Activated B cell treated with CpG ODN at 0.5 μM for 24 hours (primary cell): ENCODE measurements at regions not wholly inside any gene's neighbourhood (a gene's known extent, or its start where the extent isn't known, plus 50 kb on each side); places are given as distances from the start of the nearest gene placed in this dataset.

Experiments
- ATAC-seq: fragments of 200-7000 bp; cut with Tn5 transposase; one replicate; pipeline ENCODE4 v1.10.0; 2021; ENCODE audit warnings: low read depth, mild to moderate bottlenecking, moderate library complexity
- CTCF ChIA-PET: fragments of 350-600 bp; sonication (Branson Sonifier 250); formaldehyde crosslinking; loops from one replicate; lab custom pipeline; 2021; ENCODE audit warnings: antibody characterized with exemption; lab: Charles Lee
- POLR2A ChIA-PET: fragments of 350-600 bp; sonication (Branson Sonifier 250); formaldehyde crosslinking; loops from one replicate; lab custom pipeline; 2021; ENCODE audit warnings: antibody characterized with exemption; lab: Charles Lee
- DNase-seq: peaks from one replicate; pipeline ENCODE4 v3.0.0; 2022
- H3K27ac Mint-ChIP-seq: one replicate; pipeline ENCODE4 v1.8.0; 2020; ENCODE audit warnings: mixed read lengths
- H3K27me3 Mint-ChIP-seq: one replicate; pipeline ENCODE4 v1.8.0; 2021; ENCODE audit warnings: mixed read lengths
- H3K36me3 Mint-ChIP-seq: one replicate; pipeline ENCODE4 v1.8.0; 2021; ENCODE audit warnings: low read depth, mixed read lengths
- H3K4me1 Mint-ChIP-seq: one replicate; pipeline ENCODE4 v1.8.0; 2021; ENCODE audit warnings: mixed read lengths
- H3K4me3 Mint-ChIP-seq: one replicate; pipeline ENCODE4 v1.8.0; 2020; ENCODE audit warnings: mild to moderate bottlenecking, mixed read lengths
- H3K9me3 Mint-ChIP-seq: one replicate; pipeline ENCODE4 v1.8.0; 2020; ENCODE audit warnings: mixed read lengths
- intact Hi-C: fragments of 100-400 bp; cut with micrococcal nuclease; formaldehyde crosslinking; loops from one replicate; pipeline ENCODE4 v1.15.1; 2024
- TF ChIP-seq, protein P1 (sequence below): fragments of 200-600 bp; IDR thresholded peaks from one replicate; pipeline ENCODE4 v1.8.0; 2022; ENCODE audit warnings: antibody characterized with exemption, mild to moderate bottlenecking

DNA sequence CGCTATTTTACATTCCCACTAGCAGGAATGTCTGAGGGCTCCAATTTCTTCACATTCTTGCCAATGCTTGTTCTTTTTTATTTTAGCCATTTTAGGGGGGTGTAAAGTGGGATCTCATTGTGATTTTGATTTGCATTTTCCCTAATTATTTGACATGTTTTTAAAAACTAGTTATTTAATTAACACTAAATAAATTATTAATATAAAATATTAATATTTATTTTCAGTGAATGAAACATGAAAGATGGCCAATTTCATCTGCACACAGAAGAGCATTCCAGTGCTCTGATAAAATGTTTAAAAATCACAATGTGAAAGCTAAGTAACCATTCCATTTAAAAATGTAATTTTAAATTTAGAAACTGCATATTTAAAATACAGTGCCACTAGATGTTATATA is 322.2 kb upstream of the ZNF521 start:
- H3K27me3 Mint-ChIP-seq: no peaks in the 10 kb centered on the region
- H3K4me3 Mint-ChIP-seq: no peak overlapping the region
- intact Hi-C loops: no loop called here
- H3K9me3 Mint-ChIP-seq: no peaks in the 10 kb centered on the region
- H3K27ac Mint-ChIP-seq: no peak overlapping the region
- ChIA-PET POLR2A (no interaction called here), CTCF (no interaction called here)
- no peaks in the 10 kb centered on the region for H3K36me3 Mint-ChIP-seq
- DNase-seq (no peak), ATAC-seq (no peak)
- H3K4me1 Mint-ChIP-seq: no peaks in the 10 kb centered on the region
- TF ChIP-seq, protein P1, sequence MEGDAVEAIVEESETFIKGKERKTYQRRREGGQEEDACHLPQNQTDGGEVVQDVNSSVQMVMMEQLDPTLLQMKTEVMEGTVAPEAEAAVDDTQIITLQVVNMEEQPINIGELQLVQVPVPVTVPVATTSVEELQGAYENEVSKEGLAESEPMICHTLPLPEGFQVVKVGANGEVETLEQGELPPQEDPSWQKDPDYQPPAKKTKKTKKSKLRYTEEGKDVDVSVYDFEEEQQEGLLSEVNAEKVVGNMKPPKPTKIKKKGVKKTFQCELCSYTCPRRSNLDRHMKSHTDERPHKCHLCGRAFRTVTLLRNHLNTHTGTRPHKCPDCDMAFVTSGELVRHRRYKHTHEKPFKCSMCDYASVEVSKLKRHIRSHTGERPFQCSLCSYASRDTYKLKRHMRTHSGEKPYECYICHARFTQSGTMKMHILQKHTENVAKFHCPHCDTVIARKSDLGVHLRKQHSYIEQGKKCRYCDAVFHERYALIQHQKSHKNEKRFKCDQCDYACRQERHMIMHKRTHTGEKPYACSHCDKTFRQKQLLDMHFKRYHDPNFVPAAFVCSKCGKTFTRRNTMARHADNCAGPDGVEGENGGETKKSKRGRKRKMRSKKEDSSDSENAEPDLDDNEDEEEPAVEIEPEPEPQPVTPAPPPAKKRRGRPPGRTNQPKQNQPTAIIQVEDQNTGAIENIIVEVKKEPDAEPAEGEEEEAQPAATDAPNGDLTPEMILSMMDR: no peak

DNA sequence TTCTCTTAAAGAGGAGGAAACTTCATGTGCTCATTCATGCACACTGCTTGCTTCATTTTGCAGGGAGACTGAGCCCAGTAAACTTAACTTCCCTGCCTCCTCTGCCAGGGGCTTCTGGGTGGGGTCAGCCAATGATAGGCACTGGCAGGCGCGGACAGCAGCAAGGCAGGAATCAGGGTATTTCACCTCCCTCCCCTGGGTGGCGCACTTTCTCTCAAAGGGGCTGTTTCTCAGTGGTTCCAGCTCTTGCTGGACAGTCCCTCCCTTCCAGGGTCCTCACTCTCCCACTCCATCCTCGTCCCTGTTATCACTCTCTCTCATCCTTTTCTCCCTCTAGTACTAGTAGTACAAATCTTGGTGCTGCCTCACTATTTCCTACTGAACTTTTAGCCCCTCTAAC is 320.5 kb upstream of the ZNF521 start:
- POLR2A ChIA-PET: no interaction called here
- Mint-ChIP-seq H3K36me3 (no peaks in the 10 kb centered on the region), H3K4me1 (no peaks in the 10 kb centered on the region), H3K27me3 (no peaks in the 10 kb centered on the region), H3K9me3 (no peaks in the 10 kb centered on the region), H3K27ac (no peak overlapping the region), H3K4me3 (no peak overlapping the region)
- intact Hi-C loops: no loop called here
- CTCF ChIA-PET: no interaction called here
- TF ChIP-seq, protein P1: no peak
- DNase-seq (no peak), ATAC-seq (no peak)

DNA sequence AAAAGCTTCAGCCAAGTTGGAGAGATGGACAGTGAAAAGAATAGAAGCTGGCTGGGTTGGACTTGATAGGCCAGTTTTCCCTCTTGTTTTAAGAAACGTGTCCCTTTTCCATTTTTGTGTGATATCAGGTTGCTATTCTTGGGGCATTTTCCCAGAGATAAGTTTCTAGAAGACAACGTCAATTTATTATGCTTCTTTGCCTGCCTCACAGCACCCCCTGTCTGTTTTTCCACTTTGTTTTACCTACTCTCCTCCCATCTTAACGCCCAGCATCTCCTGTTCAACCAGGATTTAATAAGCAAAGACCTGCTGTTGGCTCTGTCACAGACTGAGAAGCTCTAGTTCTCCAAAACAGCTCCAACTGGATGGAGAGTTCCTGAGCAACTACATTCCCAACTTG is 317.8 kb upstream of the ZNF521 start:
- Mint-ChIP-seq H3K36me3 (no peaks in the 10 kb centered on the region), H3K4me3 (no peak overlapping the region), H3K27ac (no peak overlapping the region), H3K27me3 (no peaks in the 10 kb centered on the region), H3K4me1 (no peaks in the 10 kb centered on the region), H3K9me3 (no peaks in the 10 kb centered on the region)
- TF ChIP-seq, protein P1: no peak
- ATAC-seq (no peak), DNase-seq (no peak)
- POLR2A ChIA-PET: no interaction called here
- CTCF ChIA-PET: no interaction called here
- intact Hi-C loops: loop anchor here (2.0 kb wide), 1 partner anchor 791 kb away; no protein-coding TSS in a partner anchor

DNA sequence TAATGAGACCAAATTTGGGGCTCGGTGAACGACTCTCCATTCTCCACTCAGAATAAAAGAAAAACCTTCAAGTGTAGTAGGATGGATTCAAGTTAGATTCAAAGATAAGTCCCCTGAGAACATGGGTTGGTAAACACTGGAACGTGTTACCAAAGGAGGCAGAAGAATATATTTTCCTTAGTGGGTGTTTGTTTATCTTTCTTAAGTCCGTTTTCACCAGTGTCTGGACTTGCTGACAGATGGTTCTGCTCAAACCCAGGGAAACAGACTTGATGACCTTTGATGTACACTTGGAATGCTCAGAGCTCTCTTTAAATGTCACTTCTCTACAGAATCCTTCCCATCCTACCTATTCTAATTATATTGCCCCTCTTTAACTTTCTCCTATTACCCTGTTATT is 310.3 kb upstream of the ZNF521 start:
- H3K4me1 Mint-ChIP-seq: no peaks in the 10 kb centered on the region
- no peak for ATAC-seq
- H3K27me3 Mint-ChIP-seq: peaks cover 2% of the 10 kb centered on the region
- POLR2A ChIA-PET: no interaction called here
- no peak overlapping the region for H3K27ac Mint-ChIP-seq
- no peaks in the 10 kb centered on the region for H3K9me3 Mint-ChIP-seq
- intact Hi-C loops: no loop called here
- CTCF ChIA-PET: no interaction called here
- no peaks in the 10 kb centered on the region for H3K36me3 Mint-ChIP-seq
- no peak for DNase-seq
- H3K4me3 Mint-ChIP-seq: no peak overlapping the region
- TF ChIP-seq, protein P1: no peak

DNA sequence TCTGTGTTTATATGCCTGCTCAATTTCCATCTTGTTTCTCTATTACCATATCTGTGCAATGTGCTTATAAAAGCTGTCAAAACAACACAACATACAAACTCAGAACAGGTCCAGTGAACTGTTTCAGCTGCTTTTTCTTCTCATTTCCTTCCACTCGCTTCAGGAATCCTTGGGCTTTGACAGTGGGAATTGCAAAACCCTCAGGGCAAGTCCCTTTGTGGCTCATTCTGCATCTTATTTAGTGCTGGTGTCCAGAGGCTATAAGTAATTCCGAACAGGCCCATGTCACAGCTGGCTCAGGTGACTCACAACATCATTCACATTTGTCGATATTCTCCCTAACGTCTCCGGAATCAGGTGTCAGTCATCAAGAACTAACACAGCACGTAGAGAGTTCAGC is 309.9 kb upstream of the ZNF521 start:
- ATAC-seq (no peak), DNase-seq (no peak)
- Mint-ChIP-seq H3K4me3 (no peak overlapping the region), H3K36me3 (no peaks in the 10 kb centered on the region), H3K9me3 (no peaks in the 10 kb centered on the region), H3K27me3 (peaks cover 2% of the 10 kb centered on the region), H3K27ac (no peak overlapping the region), H3K4me1 (no peaks in the 10 kb centered on the region)
- intact Hi-C loops: no loop called here
- CTCF ChIA-PET: no interaction called here
- POLR2A ChIA-PET: no interaction called here
- TF ChIP-seq, protein P1: no peak
